Thoracic aorta (tissue), 2 donors: ENCODE measurements at regions not wholly inside any gene's neighbourhood (a gene's known extent, or its start where the extent isn't known, plus 50 kb on each side); places are given as distances from the start of the nearest gene placed in this dataset.

Source experiments
- ATAC-seq: fragments of 150-250 bp; one replicate; pipeline ENCODE4 v1.8.0; 2017; ENCODE audit warnings: low read depth; ENCODE audit not compliant: insufficient number of reproducible peaks, low FRiP score
- DNase-seq: peaks from one replicate; pipeline ENCODE4 v3.0.0-alpha.2; 2020; ENCODE audit warnings: low spot score
- H3K27ac ChIP-seq, 2 donors: fragments of 200-600 bp; sonication (generic); 1 replicate in 1 of 2; 2 replicates in 1 of 2; pipeline ENCODE4 v1.5.1; 2016; ENCODE audit warnings: mild to moderate bottlenecking in 2 of 2, moderate library complexity in 2 of 2
- H3K27me3 ChIP-seq: fragments of 200-600 bp; sonication (generic); replicated peaks from 2 replicates; pipeline ENCODE4 v1.6.0; 2016; ENCODE audit warnings: mild to moderate bottlenecking; ENCODE audit not compliant: insufficient read depth
- H3K36me3 ChIP-seq: fragments of 200-600 bp; sonication (generic); one replicate; pipeline ENCODE4 v1.5.1; 2016
- H3K4me1 ChIP-seq, 2 donors: fragments of 200-600 bp; sonication (generic); 1 replicate in 1 of 2; 2 replicates in 1 of 2; pipeline versions ENCODE4 v1.5.1 to v1.6.0; 2016; ENCODE audit warnings: low read depth in 2 of 2, mild to moderate bottlenecking in 1 of 2; ENCODE audit not compliant: control insufficient read depth in 1 of 2
- H3K4me3 ChIP-seq: fragments of 200-600 bp; sonication (generic); 2 replicates; pipeline ENCODE4 v1.5.1; 2016; ENCODE audit warnings: mild to moderate bottlenecking
- H3K9me3 ChIP-seq: fragments of 200-600 bp; sonication (generic); 2 replicates; pipeline ENCODE4 v1.5.1; 2016
- TF ChIP-seq, protein P1 (sequence below): fragments of 200-600 bp; sonication (generic); IDR thresholded peaks from one replicate; pipeline ENCODE4 v1.5.1; 2019; ENCODE audit warnings: antibody characterized with exemption

DNA sequence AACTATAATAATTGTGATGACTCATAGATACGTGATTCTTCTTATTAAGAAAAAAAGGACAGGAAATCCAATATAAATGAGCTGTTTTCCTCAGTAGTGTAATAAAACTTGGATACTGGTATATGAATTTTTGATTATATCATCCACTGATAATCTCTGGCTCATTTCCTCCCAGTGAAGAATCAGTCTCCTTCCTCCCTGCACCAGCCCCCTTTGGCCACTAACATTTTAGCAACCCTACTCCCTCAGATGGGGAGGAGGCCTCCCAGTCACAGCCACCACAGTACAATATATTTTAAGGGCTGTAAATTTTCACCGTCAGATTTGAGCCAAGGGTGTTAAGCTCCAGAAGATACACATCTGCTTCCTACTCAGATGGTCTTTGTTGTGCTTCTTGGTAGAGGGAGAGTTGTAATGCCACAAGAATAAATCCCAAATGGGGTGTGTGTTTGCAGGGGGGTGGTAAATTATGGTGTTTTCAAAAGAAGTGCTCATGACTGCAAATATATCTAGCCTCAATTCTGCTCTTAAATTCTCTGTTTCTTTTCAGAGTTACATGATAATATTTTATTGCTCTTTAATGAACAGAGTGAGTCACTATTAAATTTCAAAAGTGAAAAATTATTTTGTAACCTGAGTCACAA lies 153.5 kb downstream of the HLX start:
- Histone ChIP-seq H3K4me3 (no peak overlapping the region), H3K36me3 (no peaks in the 10 kb centered on the region), H3K4me1 (peaks cover 8 to 51% of the 10 kb centered on the region in 2 donors), H3K27ac (no peak overlapping the region), H3K9me3 (no peaks in the 10 kb centered on the region), H3K27me3 (no peaks in the 10 kb centered on the region)
- TF ChIP-seq, protein P1, sequence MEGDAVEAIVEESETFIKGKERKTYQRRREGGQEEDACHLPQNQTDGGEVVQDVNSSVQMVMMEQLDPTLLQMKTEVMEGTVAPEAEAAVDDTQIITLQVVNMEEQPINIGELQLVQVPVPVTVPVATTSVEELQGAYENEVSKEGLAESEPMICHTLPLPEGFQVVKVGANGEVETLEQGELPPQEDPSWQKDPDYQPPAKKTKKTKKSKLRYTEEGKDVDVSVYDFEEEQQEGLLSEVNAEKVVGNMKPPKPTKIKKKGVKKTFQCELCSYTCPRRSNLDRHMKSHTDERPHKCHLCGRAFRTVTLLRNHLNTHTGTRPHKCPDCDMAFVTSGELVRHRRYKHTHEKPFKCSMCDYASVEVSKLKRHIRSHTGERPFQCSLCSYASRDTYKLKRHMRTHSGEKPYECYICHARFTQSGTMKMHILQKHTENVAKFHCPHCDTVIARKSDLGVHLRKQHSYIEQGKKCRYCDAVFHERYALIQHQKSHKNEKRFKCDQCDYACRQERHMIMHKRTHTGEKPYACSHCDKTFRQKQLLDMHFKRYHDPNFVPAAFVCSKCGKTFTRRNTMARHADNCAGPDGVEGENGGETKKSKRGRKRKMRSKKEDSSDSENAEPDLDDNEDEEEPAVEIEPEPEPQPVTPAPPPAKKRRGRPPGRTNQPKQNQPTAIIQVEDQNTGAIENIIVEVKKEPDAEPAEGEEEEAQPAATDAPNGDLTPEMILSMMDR = no peak
- ATAC-seq = no peak
- DNase-seq = no peak

DNA sequence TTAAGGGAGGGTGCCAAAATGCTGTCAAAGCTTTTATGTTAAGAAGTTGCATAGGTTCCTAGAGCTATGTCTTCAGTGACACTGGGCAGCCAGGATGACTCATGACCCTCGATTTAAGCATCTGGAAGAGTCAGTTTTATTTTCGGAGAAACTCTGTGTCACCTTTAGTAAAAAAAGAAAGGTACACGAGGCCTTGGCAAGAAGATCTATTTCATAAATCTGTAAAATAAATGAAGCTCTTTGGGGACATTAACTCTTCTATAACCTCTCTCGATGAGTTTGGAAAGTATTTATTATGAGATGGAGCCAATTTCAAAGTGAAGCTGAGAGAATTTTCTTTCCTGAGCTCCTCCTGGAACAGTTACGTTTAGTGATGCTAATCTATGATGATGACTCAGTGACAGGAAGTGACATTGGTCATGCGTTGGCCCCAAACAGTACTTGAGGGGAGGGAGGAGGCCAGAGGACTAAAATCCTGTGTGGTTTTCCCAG lies 156.5 kb downstream of the HLX start:
- Histone ChIP-seq H3K27me3 (no peaks in the 10 kb centered on the region), H3K36me3 (no peaks in the 10 kb centered on the region), H3K4me1 (peaks cover 0 to 34% of the 10 kb centered on the region in 2 donors), H3K4me3 (peak overlapping the region; percentile 25), H3K27ac (no peak overlapping the region), H3K9me3 (no peaks in the 10 kb centered on the region)
- DNase-seq (no peak), ATAC-seq (peak; percentile 83)
- TF ChIP-seq, protein P1 = no peak

DNA sequence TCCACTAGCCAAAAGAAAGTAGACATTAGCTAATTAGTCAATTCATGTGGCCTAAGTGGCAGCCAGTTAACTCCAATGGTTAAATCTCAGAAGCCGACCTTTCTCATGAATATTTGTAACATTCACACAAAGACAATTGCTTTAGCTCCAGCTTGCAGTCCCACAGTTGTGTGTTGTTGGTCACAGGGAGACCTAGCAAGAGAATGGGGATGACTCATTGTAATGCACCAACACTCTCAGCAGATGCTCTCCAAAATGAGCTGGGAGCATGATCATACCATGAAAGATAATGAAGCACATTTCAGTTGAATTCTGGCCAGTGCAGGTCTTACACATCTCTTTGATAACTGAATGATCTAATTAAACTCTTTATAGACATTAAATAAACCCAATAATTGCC lies 160.4 kb downstream of the HLX start:
- DNase-seq = no peak
- ATAC-seq = no peak

DNA sequence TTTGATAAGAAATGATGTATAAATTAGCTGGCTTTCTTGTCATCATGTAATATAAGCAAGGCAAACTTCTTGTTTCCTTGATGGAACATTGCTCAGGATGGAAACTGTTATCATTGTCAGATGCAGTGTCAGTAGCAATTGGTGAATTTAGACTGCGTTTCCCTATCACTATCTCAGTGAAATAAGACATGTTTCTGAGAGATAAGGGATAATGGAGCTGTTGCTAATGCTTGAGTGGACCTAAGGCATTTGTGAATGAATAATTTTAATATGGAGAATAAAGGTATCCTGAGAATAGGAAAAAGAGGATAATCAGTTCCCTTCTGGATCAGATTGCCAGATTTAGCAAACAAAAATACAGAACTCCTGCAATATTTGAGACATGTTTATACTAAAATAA lies 160.9 kb downstream of the HLX start:
- H3K4me3 ChIP-seq = no peak overlapping the region
- peaks cover 0 to 12% of the 10 kb centered on the region in 2 donors for H3K4me1 ChIP-seq
- ATAC-seq (no peak), DNase-seq (no peak)
- no peak overlapping the region for H3K27ac ChIP-seq
- no peaks in the 10 kb centered on the region for H3K27me3 ChIP-seq
- H3K9me3 ChIP-seq = no peaks in the 10 kb centered on the region
- H3K36me3 ChIP-seq = no peaks in the 10 kb centered on the region
- TF ChIP-seq, protein P1 = no peak

More for the DNA sequence above, 160.4 kb downstream of the HLX start:
- Histone ChIP-seq H3K4me3 (no peak overlapping the region), H3K27me3 (no peaks in the 10 kb centered on the region), H3K27ac (no peak overlapping the region), H3K4me1 (peaks cover 0 to 12% of the 10 kb centered on the region in 2 donors), H3K9me3 (no peaks in the 10 kb centered on the region), H3K36me3 (no peaks in the 10 kb centered on the region)
- TF ChIP-seq, protein P1 = no peak

DNA sequence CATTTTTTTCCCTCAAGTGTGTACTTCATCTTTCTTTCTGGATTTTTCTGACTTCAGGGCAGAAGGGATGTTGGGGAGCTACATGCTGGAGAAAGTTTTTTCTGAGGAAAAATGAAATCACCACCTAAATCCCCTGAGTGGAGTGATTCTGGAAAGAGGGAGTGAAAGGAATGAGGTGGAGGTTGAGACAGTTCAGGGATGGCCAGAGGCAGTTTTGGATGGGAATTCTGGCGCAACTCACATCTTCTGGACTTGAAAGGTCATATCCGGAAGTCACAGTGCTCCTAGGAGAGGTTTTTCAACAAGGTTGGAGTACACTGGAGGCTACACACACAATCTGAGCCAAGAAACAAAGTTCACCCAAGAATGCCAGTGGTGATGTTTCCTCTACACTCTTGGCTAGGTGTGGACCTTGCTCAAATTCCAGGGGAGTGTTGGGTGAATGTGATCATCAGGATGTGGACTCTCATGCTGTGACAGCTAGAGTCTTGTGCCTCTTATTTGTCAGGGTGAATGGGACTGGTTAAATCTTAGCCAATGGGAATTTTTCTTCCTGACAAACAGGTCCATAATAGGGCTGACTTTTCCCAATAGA lies 161.5 kb downstream of the HLX start:
- TF ChIP-seq, protein P1 = no peak
- peaks cover 0 to 6% of the 10 kb centered on the region in 2 donors for H3K4me1 ChIP-seq
- H3K4me3 ChIP-seq = no peak overlapping the region
- no peaks in the 10 kb centered on the region for H3K36me3 ChIP-seq
- no peak for ATAC-seq
- no peak overlapping the region for H3K27ac ChIP-seq
- no peaks in the 10 kb centered on the region for H3K27me3 ChIP-seq
- no peaks in the 10 kb centered on the region for H3K9me3 ChIP-seq
- DNase-seq = no peak
